WTC11 (cell line): ENCODE measurements at regions not wholly inside any gene's neighbourhood (a gene's known extent, or its start where the extent isn't known, plus 50 kb on each side); places are given as distances from the start of the nearest gene placed in this dataset.

ENCODE experiments used
- E2F1 ChIP-seq: sonication (generic); formaldehyde crosslinking; IDR thresholded peaks from 2 replicates; pipeline ENCODE4 v1.8.0; 2022; ENCODE audit warnings: mild to moderate bottlenecking, missing genetic modification reagents
- FOXK1 ChIP-seq: sonication (generic); formaldehyde crosslinking; IDR thresholded peaks from 2 replicates; pipeline ENCODE4 v1.8.0; 2022; ENCODE audit warnings: mild to moderate bottlenecking, moderate library complexity, missing genetic modification reagents
- NR1H2 ChIP-seq: sonication (generic); formaldehyde crosslinking; IDR thresholded peaks from 2 replicates; pipeline ENCODE4 v1.9.0; 2021; ENCODE audit warnings: mild to moderate bottlenecking, moderate library complexity, missing genetic modification reagents
- NR2C2 ChIP-seq: sonication (generic); formaldehyde crosslinking; IDR thresholded peaks from 2 replicates; pipeline ENCODE4 v1.8.0; 2022; ENCODE audit warnings: mild to moderate bottlenecking, missing genetic modification reagents
- TCF7 ChIP-seq: sonication (generic); formaldehyde crosslinking; IDR thresholded peaks from 2 replicates; pipeline ENCODE4 v1.8.0; 2022; ENCODE audit warnings: mild to moderate bottlenecking, low read depth, missing genetic modification reagents, moderate library complexity
- ZNF416 ChIP-seq: fragments of 250-450 bp; sonication (Bioruptor Pico); IDR thresholded peaks from 2 replicates; pipeline ENCODE4 v1.9.0; 2021; ENCODE audit warnings: mild to moderate bottlenecking, inconsistent platforms
- ZNF512 ChIP-seq: sonication (generic); formaldehyde crosslinking; IDR thresholded peaks from 2 replicates; pipeline ENCODE4 v1.8.1; 2022; ENCODE audit warnings: missing genetic modification reagents, borderline replicate concordance
- TF ChIP-seq, protein P1 (sequence below): fragments of 200-600 bp; IDR thresholded peaks from 2 replicates; pipeline ENCODE4 v1.8.0; 2022; ENCODE audit warnings: antibody characterized with exemption
- TF ChIP-seq, protein P2 (sequence below): sonication (generic); formaldehyde crosslinking; IDR thresholded peaks from 2 replicates; pipeline ENCODE4 v1.8.0; 2023; ENCODE audit warnings: missing genetic modification reagents, mild to moderate bottlenecking, borderline replicate concordance

DNA sequence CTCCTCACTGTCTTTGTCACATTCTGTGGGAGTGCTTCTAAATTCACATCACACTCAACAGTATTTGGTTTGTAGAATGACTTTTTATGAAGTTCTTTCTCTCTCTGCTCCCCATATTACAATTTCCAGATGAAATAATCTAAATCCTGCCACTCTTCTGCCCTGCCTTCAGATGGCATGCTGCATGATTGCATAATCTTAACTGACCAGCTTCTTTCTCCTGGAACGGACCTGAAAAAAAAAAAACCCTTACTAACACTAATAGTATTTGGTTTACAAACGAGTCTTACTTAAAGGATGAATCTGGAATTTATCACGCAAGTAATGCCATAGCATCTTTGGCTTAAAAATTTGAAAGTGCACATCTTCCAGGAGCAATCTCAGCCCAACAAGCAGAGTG lies 272.3 kb downstream of the NAF1 start:
- TF ChIP-seq, protein P1, sequence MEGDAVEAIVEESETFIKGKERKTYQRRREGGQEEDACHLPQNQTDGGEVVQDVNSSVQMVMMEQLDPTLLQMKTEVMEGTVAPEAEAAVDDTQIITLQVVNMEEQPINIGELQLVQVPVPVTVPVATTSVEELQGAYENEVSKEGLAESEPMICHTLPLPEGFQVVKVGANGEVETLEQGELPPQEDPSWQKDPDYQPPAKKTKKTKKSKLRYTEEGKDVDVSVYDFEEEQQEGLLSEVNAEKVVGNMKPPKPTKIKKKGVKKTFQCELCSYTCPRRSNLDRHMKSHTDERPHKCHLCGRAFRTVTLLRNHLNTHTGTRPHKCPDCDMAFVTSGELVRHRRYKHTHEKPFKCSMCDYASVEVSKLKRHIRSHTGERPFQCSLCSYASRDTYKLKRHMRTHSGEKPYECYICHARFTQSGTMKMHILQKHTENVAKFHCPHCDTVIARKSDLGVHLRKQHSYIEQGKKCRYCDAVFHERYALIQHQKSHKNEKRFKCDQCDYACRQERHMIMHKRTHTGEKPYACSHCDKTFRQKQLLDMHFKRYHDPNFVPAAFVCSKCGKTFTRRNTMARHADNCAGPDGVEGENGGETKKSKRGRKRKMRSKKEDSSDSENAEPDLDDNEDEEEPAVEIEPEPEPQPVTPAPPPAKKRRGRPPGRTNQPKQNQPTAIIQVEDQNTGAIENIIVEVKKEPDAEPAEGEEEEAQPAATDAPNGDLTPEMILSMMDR: no peak
- no peak for TF ChIP-seq TCF7 (CRISPR knock-in tag)
- no peak for TF ChIP-seq ZNF416 (CRISPR knock-in tag)
- TF ChIP-seq NR1H2 (CRISPR knock-in tag): no peak
- TF ChIP-seq NR2C2 (CRISPR knock-in tag): no peak
- no peak for TF ChIP-seq ZNF512 (CRISPR knock-in tag)
- no peak for TF ChIP-seq E2F1 (CRISPR knock-in tag)
- TF ChIP-seq, protein P2, sequence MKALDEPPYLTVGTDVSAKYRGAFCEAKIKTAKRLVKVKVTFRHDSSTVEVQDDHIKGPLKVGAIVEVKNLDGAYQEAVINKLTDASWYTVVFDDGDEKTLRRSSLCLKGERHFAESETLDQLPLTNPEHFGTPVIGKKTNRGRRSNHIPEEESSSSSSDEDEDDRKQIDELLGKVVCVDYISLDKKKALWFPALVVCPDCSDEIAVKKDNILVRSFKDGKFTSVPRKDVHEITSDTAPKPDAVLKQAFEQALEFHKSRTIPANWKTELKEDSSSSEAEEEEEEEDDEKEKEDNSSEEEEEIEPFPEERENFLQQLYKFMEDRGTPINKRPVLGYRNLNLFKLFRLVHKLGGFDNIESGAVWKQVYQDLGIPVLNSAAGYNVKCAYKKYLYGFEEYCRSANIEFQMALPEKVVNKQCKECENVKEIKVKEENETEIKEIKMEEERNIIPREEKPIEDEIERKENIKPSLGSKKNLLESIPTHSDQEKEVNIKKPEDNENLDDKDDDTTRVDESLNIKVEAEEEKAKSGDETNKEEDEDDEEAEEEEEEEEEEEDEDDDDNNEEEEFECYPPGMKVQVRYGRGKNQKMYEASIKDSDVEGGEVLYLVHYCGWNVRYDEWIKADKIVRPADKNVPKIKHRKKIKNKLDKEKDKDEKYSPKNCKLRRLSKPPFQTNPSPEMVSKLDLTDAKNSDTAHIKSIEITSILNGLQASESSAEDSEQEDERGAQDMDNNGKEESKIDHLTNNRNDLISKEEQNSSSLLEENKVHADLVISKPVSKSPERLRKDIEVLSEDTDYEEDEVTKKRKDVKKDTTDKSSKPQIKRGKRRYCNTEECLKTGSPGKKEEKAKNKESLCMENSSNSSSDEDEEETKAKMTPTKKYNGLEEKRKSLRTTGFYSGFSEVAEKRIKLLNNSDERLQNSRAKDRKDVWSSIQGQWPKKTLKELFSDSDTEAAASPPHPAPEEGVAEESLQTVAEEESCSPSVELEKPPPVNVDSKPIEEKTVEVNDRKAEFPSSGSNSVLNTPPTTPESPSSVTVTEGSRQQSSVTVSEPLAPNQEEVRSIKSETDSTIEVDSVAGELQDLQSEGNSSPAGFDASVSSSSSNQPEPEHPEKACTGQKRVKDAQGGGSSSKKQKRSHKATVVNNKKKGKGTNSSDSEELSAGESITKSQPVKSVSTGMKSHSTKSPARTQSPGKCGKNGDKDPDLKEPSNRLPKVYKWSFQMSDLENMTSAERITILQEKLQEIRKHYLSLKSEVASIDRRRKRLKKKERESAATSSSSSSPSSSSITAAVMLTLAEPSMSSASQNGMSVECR (CRISPR knock-in tag): no peak
- no peak for TF ChIP-seq FOXK1
